PC-3 (cell line): ENCODE measurements at regions not wholly inside any gene's neighbourhood (a gene's known extent, or its start where the extent isn't known, plus 50 kb on each side); places are given as distances from the start of the nearest gene placed in this dataset.
A peak's percentile ranks its signal among the peaks of the same experiment; 100 is the strongest.

ENCODE experiments used
- ATAC-seq: fragments of 200-7000 bp; cut with Tn5 transposase; 2 replicates; pipeline ENCODE4 v1.9.1; 2020; ENCODE audit warnings: mild to moderate bottlenecking, moderate library complexity
- BruUV-seq: library from RNA; stranded (reverse); fragments of 400-500 nt; replicated peaks from 2 replicates; lab custom pipeline; 2021; lab: Mats Ljungman, UMichigan
- CTCF ChIA-PET: fragments of 300-600 bp; sonication (Branson Sonifier 250); formaldehyde crosslinking; loops from one replicate; lab custom pipeline; 2022; ENCODE audit warnings: antibody characterized with exemption; lab: Charles Lee
- POLR2A ChIA-PET: fragments of 300-600 bp; sonication (Branson Sonifier 250); formaldehyde crosslinking; loops from one replicate; lab custom pipeline; 2022; ENCODE audit warnings: antibody characterized with exemption; ENCODE audit not compliant: unreplicated experiment; lab: Charles Lee
- DNase-seq: peaks from one replicate; pipeline ENCODE4 v3.0.0-alpha.2; 2015
- H2AFZ ChIP-seq: fragments of 300-600 bp; sonication (generic); 2 replicates; pipeline ENCODE4 v1.6.0; 2016; ENCODE audit warnings: antibody characterized with exemption, low read length
- H3F3A ChIP-seq: fragments of 300-600 bp; sonication (generic); one replicate; pipeline ENCODE4 v1.6.0; 2017; ENCODE audit warnings: antibody characterized with exemption, low read length, control low read depth, mild to moderate bottlenecking; ENCODE audit not compliant: unreplicated experiment
- H3K27ac ChIP-seq: fragments of 300-600 bp; sonication (generic); 2 replicates; pipeline ENCODE4 v1.5.1; 2016; ENCODE audit warnings: mild to moderate bottlenecking, low read length
- H3K27me3 ChIP-seq: fragments of 300-600 bp; sonication (generic); 2 replicates; pipeline ENCODE4 v1.6.1; 2016; ENCODE audit warnings: low read length, mixed read lengths
- H3K36me3 ChIP-seq: fragments of 300-600 bp; sonication (generic); 2 replicates; pipeline ENCODE4 v1.6.1; 2016; ENCODE audit warnings: low read depth, mixed run types, low read length, mixed read lengths
- H3K4me1 ChIP-seq: fragments of 300-600 bp; sonication (generic); 2 replicates; pipeline ENCODE4 v1.5.1; 2016; ENCODE audit warnings: low read length; ENCODE audit not compliant: insufficient read depth
- H3K4me2 ChIP-seq: fragments of 300-600 bp; sonication (generic); 2 replicates; pipeline ENCODE4 v1.6.0; 2016; ENCODE audit warnings: low read length
- H3K4me3 ChIP-seq: fragments of 300-600 bp; sonication (generic); 2 replicates; pipeline ENCODE4 v1.5.1; 2016; ENCODE audit warnings: mild to moderate bottlenecking, low read length, mixed read lengths
- H3K79me2 ChIP-seq: fragments of 300-600 bp; sonication (generic); 2 replicates; pipeline ENCODE4 v1.6.1; 2017; ENCODE audit warnings: low read length, mixed read lengths
- H3K9ac ChIP-seq: fragments of 300-600 bp; sonication (generic); 2 replicates; pipeline ENCODE4 v1.6.0; 2016; ENCODE audit warnings: mild to moderate bottlenecking, low read length
- H3K9me2 ChIP-seq: fragments of 300-600 bp; sonication (generic); replicated peaks from 2 replicates; pipeline ENCODE4 v1.6.1; 2016; ENCODE audit warnings: mixed run types, low read length, mixed read lengths
- H3K9me3 ChIP-seq: fragments of 300-600 bp; sonication (generic); 2 replicates; pipeline ENCODE4 v1.6.1; 2016; ENCODE audit warnings: low read length, mixed read lengths
- H4K20me1 ChIP-seq: fragments of 300-600 bp; sonication (generic); 2 replicates; pipeline ENCODE4 v1.6.1; 2016; ENCODE audit warnings: low read length, mixed read lengths
- EZH2 ChIP-seq: fragments of 300-600 bp; sonication (generic); IDR thresholded peaks from one replicate; pipeline ENCODE4 v1.6.1; 2017; ENCODE audit warnings: antibody characterized with exemption, mild to moderate bottlenecking, low read length; ENCODE audit not compliant: unreplicated experiment
- EZH2phosphoT487 ChIP-seq: fragments of 300-600 bp; sonication (generic); IDR thresholded peaks from 2 replicates; pipeline ENCODE4 v1.6.1; 2018; ENCODE audit warnings: mild to moderate bottlenecking, antibody characterized with exemption, low read length, borderline replicate concordance
- intact Hi-C: fragments of 100-400 bp; cut with micrococcal nuclease; formaldehyde crosslinking; loops from 2 replicates; pipeline ENCODE4 v1.9.0; 2023
- TF ChIP-seq, protein P1 (sequence below): fragments of 300-600 bp; sonication (generic); conservative IDR thresholded peaks from 2 replicates; pipeline ENCODE4 v1.5.1; 2017; ENCODE audit warnings: antibody characterized with exemption, low read depth, mild to moderate bottlenecking, low read length

DNA sequence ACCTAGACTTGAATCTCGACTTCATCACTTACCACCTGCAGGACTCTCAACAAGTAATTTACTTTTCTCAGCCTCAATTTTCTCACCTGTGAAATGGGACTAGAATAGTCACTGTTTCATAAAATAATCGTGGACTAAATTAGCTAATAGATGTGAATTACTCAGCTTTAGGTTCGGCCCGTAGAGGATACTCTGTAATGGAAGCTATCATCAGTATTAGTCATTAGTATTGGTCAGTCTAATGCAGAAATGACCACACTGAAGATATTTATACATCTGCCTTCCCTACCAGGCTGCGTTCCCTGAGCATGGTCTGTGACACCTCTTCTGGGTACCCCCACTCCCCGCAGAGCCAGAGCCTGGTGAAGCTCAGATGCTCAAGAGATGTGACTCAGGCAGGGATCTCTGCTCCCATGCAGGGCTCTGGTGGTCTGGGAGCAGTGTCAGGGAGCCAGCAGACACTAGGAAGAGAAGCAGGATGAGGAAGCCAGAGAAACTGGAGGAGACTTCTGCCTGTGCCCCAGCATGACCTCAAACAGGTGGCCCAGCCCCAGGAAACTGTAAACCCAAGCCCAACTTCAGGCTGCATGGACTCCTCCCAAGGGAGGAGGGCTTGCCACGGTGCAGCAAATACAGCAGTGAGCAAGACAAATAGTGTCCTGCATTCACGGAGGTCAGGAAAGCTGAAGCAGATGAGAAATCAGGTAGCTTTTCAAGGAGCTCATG lies 88.0 kb upstream of the E2F8 start:
- no peak for ATAC-seq
- Histone ChIP-seq H3K4me2 (no peak overlapping the region), H3K9ac (no peak overlapping the region), H3K4me1 (no peaks in the 10 kb centered on the region), H3K9me3 (no peaks in the 10 kb centered on the region), H4K20me1 (no peaks in the 10 kb centered on the region), H3K27me3 (peaks cover 29% of the 10 kb centered on the region), H3K4me3 (no peak overlapping the region), H2AFZ (no peak overlapping the region), H3F3A (no peaks in the 10 kb centered on the region), H3K36me3 (no peaks in the 10 kb centered on the region), H3K9me2 (no peaks in the 10 kb centered on the region), H3K27ac (no peak overlapping the region), H3K79me2 (no peaks in the 10 kb centered on the region)
- POLR2A ChIA-PET = no interaction called here
- CTCF ChIA-PET = no interaction called here
- BruUV-seq = no TSS peak
- TF ChIP-seq, protein P1, sequence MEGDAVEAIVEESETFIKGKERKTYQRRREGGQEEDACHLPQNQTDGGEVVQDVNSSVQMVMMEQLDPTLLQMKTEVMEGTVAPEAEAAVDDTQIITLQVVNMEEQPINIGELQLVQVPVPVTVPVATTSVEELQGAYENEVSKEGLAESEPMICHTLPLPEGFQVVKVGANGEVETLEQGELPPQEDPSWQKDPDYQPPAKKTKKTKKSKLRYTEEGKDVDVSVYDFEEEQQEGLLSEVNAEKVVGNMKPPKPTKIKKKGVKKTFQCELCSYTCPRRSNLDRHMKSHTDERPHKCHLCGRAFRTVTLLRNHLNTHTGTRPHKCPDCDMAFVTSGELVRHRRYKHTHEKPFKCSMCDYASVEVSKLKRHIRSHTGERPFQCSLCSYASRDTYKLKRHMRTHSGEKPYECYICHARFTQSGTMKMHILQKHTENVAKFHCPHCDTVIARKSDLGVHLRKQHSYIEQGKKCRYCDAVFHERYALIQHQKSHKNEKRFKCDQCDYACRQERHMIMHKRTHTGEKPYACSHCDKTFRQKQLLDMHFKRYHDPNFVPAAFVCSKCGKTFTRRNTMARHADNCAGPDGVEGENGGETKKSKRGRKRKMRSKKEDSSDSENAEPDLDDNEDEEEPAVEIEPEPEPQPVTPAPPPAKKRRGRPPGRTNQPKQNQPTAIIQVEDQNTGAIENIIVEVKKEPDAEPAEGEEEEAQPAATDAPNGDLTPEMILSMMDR = no peak
- TF ChIP-seq EZH2phosphoT487 (no peak), EZH2 (no peak)
- DNase-seq = no peak
- intact Hi-C loops = loop anchor here (5.0 to 10.0 kb wide), 2 partner anchors 71 to 416 kb away; no protein-coding TSS in a partner anchor

DNA sequence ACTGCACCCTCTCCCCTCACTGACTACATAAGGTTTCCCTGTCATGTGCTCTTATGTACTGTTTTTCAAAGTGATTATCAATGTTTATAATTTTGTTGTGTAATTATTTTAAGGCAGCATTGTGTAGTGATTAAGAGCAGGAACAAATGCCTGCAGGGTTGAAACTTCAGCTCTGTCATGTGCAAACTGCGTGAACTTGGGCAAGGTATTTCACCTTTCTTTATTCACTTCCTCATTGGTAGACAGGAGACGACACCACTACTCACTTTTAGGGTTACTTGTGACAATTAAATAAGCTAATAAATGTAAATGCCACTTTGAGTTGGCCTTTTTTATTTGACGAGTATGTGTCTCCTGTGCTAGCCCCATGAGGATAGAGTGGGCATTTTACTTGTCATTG lies 86.5 kb upstream of the E2F8 start:
- no peak overlapping the region for H2AFZ ChIP-seq
- H3K27me3 ChIP-seq = peaks cover 28% of the 10 kb centered on the region
- H3K4me2 ChIP-seq = no peak overlapping the region
- intact Hi-C loops = loop anchor here (5.0 to 10.0 kb wide), 2 partner anchors 70 to 418 kb away; no protein-coding TSS in a partner anchor
- BruUV-seq = no TSS peak
- H3K9ac ChIP-seq = no peak overlapping the region
- no peaks in the 10 kb centered on the region for H4K20me1 ChIP-seq
- TF ChIP-seq EZH2 = no peak
- TF ChIP-seq, protein P1 = no peak
- TF ChIP-seq EZH2phosphoT487 = no peak
- H3K9me3 ChIP-seq = no peaks in the 10 kb centered on the region
- no peak overlapping the region for H3K4me3 ChIP-seq
- DNase-seq (no peak), ATAC-seq (no peak)
- no peak overlapping the region for H3K27ac ChIP-seq
- H3F3A ChIP-seq = no peaks in the 10 kb centered on the region
- CTCF ChIA-PET = no interaction called here
- POLR2A ChIA-PET = no interaction called here
- no peaks in the 10 kb centered on the region for H3K79me2 ChIP-seq
- H3K9me2 ChIP-seq = no peaks in the 10 kb centered on the region
- H3K36me3 ChIP-seq = no peaks in the 10 kb centered on the region
- no peaks in the 10 kb centered on the region for H3K4me1 ChIP-seq

DNA sequence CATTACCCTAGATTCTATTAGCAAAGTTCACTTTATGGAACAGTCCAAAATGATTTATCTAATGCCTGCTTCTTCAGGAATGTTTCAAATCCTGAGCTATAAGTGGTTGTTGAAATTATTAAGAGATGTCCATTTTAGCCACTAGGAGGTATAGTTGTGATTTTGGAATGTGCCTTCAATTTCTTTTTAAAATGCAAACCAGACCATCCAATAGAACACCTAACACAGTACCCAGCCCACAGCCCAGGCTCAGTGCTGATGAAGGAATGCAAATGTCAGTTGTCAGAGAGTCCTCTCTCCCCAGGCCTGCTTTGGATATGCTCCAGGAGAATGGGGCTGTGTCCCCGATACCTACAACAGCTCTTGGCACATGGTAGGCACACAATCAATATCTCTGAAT lies 85.8 kb upstream of the E2F8 start:
- Histone ChIP-seq H3K36me3 (no peaks in the 10 kb centered on the region), H3K4me1 (no peaks in the 10 kb centered on the region), H3K9ac (no peak overlapping the region), H3K27me3 (peaks cover 35% of the 10 kb centered on the region), H3K4me2 (no peak overlapping the region), H3K9me2 (no peaks in the 10 kb centered on the region), H3F3A (no peaks in the 10 kb centered on the region), H4K20me1 (no peaks in the 10 kb centered on the region), H3K27ac (no peak overlapping the region), H2AFZ (no peak overlapping the region), H3K9me3 (no peaks in the 10 kb centered on the region), H3K4me3 (no peak overlapping the region), H3K79me2 (no peaks in the 10 kb centered on the region)
- DNase-seq (peak; percentile 39), ATAC-seq (peak; percentile 64)
- no TSS peak for BruUV-seq
- CTCF ChIA-PET = interaction anchor here (0.5 to 1.2 kb wide), 9 partner anchors 13 to 577 kb away, joined by 3 to 15 read pairs (median 4); no protein-coding TSS in a partner anchor
- TF ChIP-seq, protein P1 = peak; percentile 64
- no peak for TF ChIP-seq EZH2phosphoT487
- POLR2A ChIA-PET = interaction anchor here (0.6 to 0.7 kb wide), 3 partner anchors 20 to 771 kb away, joined by 3 to 7 read pairs (median 3); no protein-coding TSS in a partner anchor
- intact Hi-C loops = loop anchor here (1.0 to 10.0 kb wide), 3 partner anchors 69 to 418 kb away; no protein-coding TSS in a partner anchor
